Right lobe of liver (tissue), 4 donors: ENCODE measurements at regions not wholly inside any gene's neighbourhood (a gene's known extent, or its start where the extent isn't known, plus 50 kb on each side); places are given as distances from the start of the nearest gene placed in this dataset.
"Not testable (repeated sequence)": the region's sequence is repeated elsewhere in the genome, so short reads cannot be mapped to it uniquely, and the experiment has no call there.

Experiments
- CTCF ChIP-seq, 4 donors: fragments of 200-600 bp in 3 of 4; fragments of 450-650 bp in 1 of 4; IDR thresholded peaks; one replicate each; pipeline versions ENCODE4 v1.5.1 to v1.8.0; 2016 to 2022; ENCODE audit warnings: antibody characterized with exemption in 4 of 4, mild to moderate bottlenecking in 2 of 4
- POLR2A ChIP-seq: fragments of 450-650 bp; IDR thresholded peaks from one replicate; pipeline ENCODE4 v1.6.1; 2017; ENCODE audit warnings: antibody characterized with exemption, mild to moderate bottlenecking
- donor health status: DM: no; HTN: no; CAD: no.
- donor health status: DM: no; HTN: no; CAD: no.
- donor health status: DM: no; HTN: yes; CAD: no.

- not testable (repeated sequence) for TF ChIP-seq CTCF (IDR thresholded peaks at IDR 0.05); POLR2A
These were observed 1473.5 kb upstream of the ACVR2A start for GRCh38 chr2:146371364-146371763.
